IgD-negative memory B cell (primary cell): ENCODE measurements at regions not wholly inside any gene's neighbourhood (a gene's known extent, or its start where the extent isn't known, plus 50 kb on each side); places are given as distances from the start of the nearest gene placed in this dataset.

Source experiments
- H3K27ac Mint-ChIP-seq, 3 donors: one replicate each; pipeline ENCODE4 v1.8.0; 2020 to 2022; ENCODE audit warnings: mild to moderate bottlenecking in 3 of 3, mixed read lengths in 3 of 3, moderate library complexity in 1 of 3
- H3K27me3 Mint-ChIP-seq: one replicate; pipeline ENCODE4 v1.8.0; 2021; ENCODE audit warnings: mixed read lengths
- H3K36me3 Mint-ChIP-seq: one replicate; pipeline ENCODE4 v1.8.0; 2020; ENCODE audit warnings: mild to moderate bottlenecking, mixed read lengths
- H3K4me1 Mint-ChIP-seq, 3 donors: one replicate each; pipeline ENCODE4 v1.8.0; 2020 to 2022; ENCODE audit warnings: mixed read lengths in 3 of 3, mild to moderate bottlenecking in 1 of 3
- H3K4me3 Mint-ChIP-seq, 4 donors: one replicate each; pipeline ENCODE4 v1.8.0; 2020 to 2022; ENCODE audit warnings: mild to moderate bottlenecking in 4 of 4, mixed read lengths in 4 of 4, moderate library complexity in 3 of 4
- H3K9me3 Mint-ChIP-seq, 3 donors: one replicate each; pipeline ENCODE4 v1.8.0; 2020 to 2021; ENCODE audit warnings: mixed read lengths in 3 of 3, mild to moderate bottlenecking in 1 of 3

DNA sequence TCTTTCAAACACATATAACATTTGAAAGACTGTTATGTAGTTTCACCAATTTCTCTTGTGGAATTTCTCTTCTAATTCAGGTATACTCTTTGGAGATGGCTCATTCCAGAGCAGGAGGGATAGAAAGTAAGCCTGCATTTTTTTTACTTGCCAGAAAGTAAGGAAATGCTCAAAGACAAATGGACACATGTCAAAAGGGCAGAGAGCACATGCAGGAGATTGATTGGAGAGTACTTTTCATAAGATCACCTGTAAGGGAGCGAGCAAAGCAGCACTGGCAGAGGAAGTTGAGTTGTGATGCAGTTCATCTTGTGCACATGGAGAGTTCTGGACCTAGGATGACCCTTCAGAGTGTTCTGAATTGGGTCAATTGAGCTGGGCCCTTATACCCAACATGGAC, 51.4 kb upstream of the FBXO33 start:
- Mint-ChIP-seq H3K4me3 (no peak overlapping the region), H3K36me3 (peaks cover 3% of the 10 kb centered on the region), H3K27ac (no peak overlapping the region), H3K27me3 (no peaks in the 10 kb centered on the region), H3K4me1 (no peaks in the 10 kb centered on the region), H3K9me3 (no peaks in the 10 kb centered on the region)
